ENCODE measurements at regions not wholly inside any gene's neighbourhood (a gene's known extent, or its start where the extent isn't known, plus 50 kb on each side); places are given as distances from the start of the nearest gene placed in this dataset.

- DNase-seq: no peak
Measured at GRCh38 chr20:52722926-52723688, 249.1 kb upstream of the TSHZ2 start.

GRCh38 chr20:52708137-52708536, 264.0 kb upstream of the TSHZ2 start:
- no peak for DNase-seq

GRCh38 chr20:52704553-52704952, 267.6 kb upstream of the TSHZ2 start:
- no peak for DNase-seq

GRCh38 chr20:52688345-52688744, 283.8 kb upstream of the TSHZ2 start:
- no peak for DNase-seq

GRCh38 chr20:52684905-52685304, 287.3 kb upstream of the TSHZ2 start:
- DNase-seq: no peak

- no peak for DNase-seq
Measured at GRCh38 chr20:52684176-52684575, 288.0 kb upstream of the TSHZ2 start.

GRCh38 chr20:52683761-52684160, 288.4 kb upstream of the TSHZ2 start:
- peak in 2 of 3 experiments; percentile 7 to 48 for DNase-seq

- peak; percentile 30 to 84 (median 63) for DNase-seq
Measured at GRCh38 chr20:52682237-52682636, 289.9 kb upstream of the TSHZ2 start.

GRCh38 chr20:52681288-52681687, 290.9 kb upstream of the TSHZ2 start:
- DNase-seq: no peak

- DNase-seq: no peak
Measured at GRCh38 chr20:52677216-52677615, 294.9 kb upstream of the TSHZ2 start.

- DNase-seq: peak in 2 of 3 experiments; percentile 6 to 42
Measured at GRCh38 chr20:52676283-52676995, 295.7 kb upstream of the TSHZ2 start.

- DNase-seq: no peak
Measured at GRCh38 chr20:52675375-52675774, 296.8 kb upstream of the TSHZ2 start.

GRCh38 chr20:52668626-52669025, 303.5 kb upstream of the TSHZ2 start:
- no peak for DNase-seq

- no peak for DNase-seq
Measured at GRCh38 chr20:52667358-52667757, 304.8 kb upstream of the TSHZ2 start.

GRCh38 chr20:52665441-52665840, 306.7 kb upstream of the TSHZ2 start:
- no peak for DNase-seq

GRCh38 chr20:52655395-52655794, 316.8 kb upstream of the TSHZ2 start:
- DNase-seq: peak in 1 of 3 experiments; percentile 15

GRCh38 chr20:52654567-52654966, 317.6 kb upstream of the TSHZ2 start:
- no peak for DNase-seq

- no peak for DNase-seq
Measured at GRCh38 chr20:52652271-52652670, 319.9 kb upstream of the TSHZ2 start.

- DNase-seq: peak in 2 of 3 experiments; percentile 21 to 78
Measured at GRCh38 chr20:52649727-52650126, 322.4 kb upstream of the TSHZ2 start.

- no peak for DNase-seq
Measured at GRCh38 chr20:52645822-52646221, 326.3 kb upstream of the TSHZ2 start.

- no peak for DNase-seq
Measured at GRCh38 chr20:52643034-52643433, 329.1 kb upstream of the TSHZ2 start.

GRCh38 chr20:52637201-52637600, 335.0 kb upstream of the TSHZ2 start:
- DNase-seq: no peak

GRCh38 chr20:52631469-52631868, 340.7 kb upstream of the TSHZ2 start:
- no peak for DNase-seq

GRCh38 chr20:52630138-52630537, 342.0 kb upstream of the TSHZ2 start:
- DNase-seq: no peak

Measured in NCI-H1417 (cell line).